HFF-Myc (cell line): ENCODE measurements at regions not wholly inside any gene's neighbourhood (a gene's known extent, or its start where the extent isn't known, plus 50 kb on each side); places are given as distances from the start of the nearest gene placed in this dataset.
"Not testable (repeated sequence)": the region's sequence is repeated elsewhere in the genome, so short reads cannot be mapped to it uniquely, and the experiment has no call there.

Experiments
- DNase-seq: peaks from one replicate; pipeline ENCODE4 v3.0.0-alpha.2; 2011; ENCODE audit warnings: low read depth; ENCODE audit errors: extremely low read depth
- H3K4me3 ChIP-seq: replicated peaks from 2 replicates; pipeline ENCODE4 v1.5.1; 2011; ENCODE audit warnings: low read depth, mild to moderate bottlenecking, control low read depth, low read length
- CTCF ChIP-seq: IDR thresholded peaks from 2 replicates; pipeline ENCODE4 v1.5.1; 2012; ENCODE audit warnings: mild to moderate bottlenecking, low read depth, low read length, control low read depth; ENCODE audit errors: missing control alignments

GRCh38 chr2:198518935-198519334, 714.5 kb downstream of the PLCL1 start:
- TF ChIP-seq CTCF: no peak
- DNase-seq: no peak
- H3K4me3 ChIP-seq: no peak overlapping the region

- DNase-seq: no peak
- TF ChIP-seq CTCF: no peak
- H3K4me3 ChIP-seq: no peak overlapping the region
Observed at GRCh38 chr2:198517976-198518375, 713.6 kb downstream of the PLCL1 start.

- DNase-seq, H3K4me3 ChIP-seq: not testable (repeated sequence)
Observed at GRCh38 chr2:198508610-198509009, 704.2 kb downstream of the PLCL1 start.

GRCh38 chr2:198499539-198499938, 695.1 kb downstream of the PLCL1 start:
- no peak overlapping the region for H3K4me3 ChIP-seq
- DNase-seq: no peak
- TF ChIP-seq CTCF: no peak

GRCh38 chr2:198498516-198498915, 694.1 kb downstream of the PLCL1 start:
- no peak overlapping the region for H3K4me3 ChIP-seq
- DNase-seq: no peak
- TF ChIP-seq CTCF: no peak

- TF ChIP-seq CTCF: no peak
- no peak for DNase-seq
Observed at GRCh38 chr2:198498048-198498447, 693.7 kb downstream of the PLCL1 start.

GRCh38 chr2:198494931-198495330, 690.5 kb downstream of the PLCL1 start:
- TF ChIP-seq CTCF: no peak
- no peak overlapping the region for H3K4me3 ChIP-seq
- DNase-seq: no peak

More at GRCh38 chr2:198498048-198498447, 693.7 kb downstream of the PLCL1 start:
- H3K4me3 ChIP-seq: no peak overlapping the region
